HL-60 (cell line): ENCODE measurements at regions not wholly inside any gene's neighbourhood (a gene's known extent, or its start where the extent isn't known, plus 50 kb on each side); places are given as distances from the start of the nearest gene placed in this dataset.

Source experiments
- DNase-seq, 2 experiments: peaks; one replicate each; pipeline ENCODE4 v3.0.0-alpha.2; 2010 to 2020; ENCODE audit warnings: low read depth in 1 of 2, low spot score in 1 of 2
- H3K27ac ChIP-seq: fragments of 250-450 bp; sonication (Bioruptor Pico); replicated peaks from 2 replicates; pipeline ENCODE4 v1.5.1; 2020; ENCODE audit warnings: mild to moderate bottlenecking, moderate library complexity
- H3K27me3 ChIP-seq: fragments of 250-450 bp; sonication (Bioruptor Pico); 2 replicates; pipeline ENCODE4 v1.5.1; 2021; ENCODE audit warnings: mild to moderate bottlenecking, moderate library complexity; ENCODE audit not compliant: insufficient read depth, poor library complexity, severe bottlenecking
- H3K4me3 ChIP-seq: replicated peaks from 2 replicates; pipeline ENCODE4 v1.5.1; 2011; ENCODE audit warnings: mild to moderate bottlenecking, control low read depth, low read length; ENCODE audit not compliant: insufficient read depth
- CTCF ChIP-seq: IDR thresholded peaks from one replicate; pipeline ENCODE4 v1.5.1; 2011; ENCODE audit warnings: low read length, control low read depth, inconsistent platforms; ENCODE audit not compliant: insufficient read depth
- GABPA ChIP-seq: IDR thresholded peaks from 2 replicates; pipeline ENCODE4 v1.6.1; 2012; ENCODE audit warnings: low read depth
- POLR2AphosphoS5 ChIP-seq: IDR thresholded peaks from 2 replicates; pipeline ENCODE4 v1.6.1; 2012; ENCODE audit warnings: low read depth
- SPI1 ChIP-seq: IDR thresholded peaks from 2 replicates; pipeline ENCODE4 v1.6.1; 2012; ENCODE audit warnings: low read depth, mild to moderate bottlenecking, borderline replicate concordance
- TF ChIP-seq, protein P1 (sequence below): IDR thresholded peaks from 2 replicates; pipeline ENCODE4 v1.6.1; 2012; ENCODE audit warnings: low read depth; ENCODE audit not compliant: insufficient replicate concordance

DNA sequence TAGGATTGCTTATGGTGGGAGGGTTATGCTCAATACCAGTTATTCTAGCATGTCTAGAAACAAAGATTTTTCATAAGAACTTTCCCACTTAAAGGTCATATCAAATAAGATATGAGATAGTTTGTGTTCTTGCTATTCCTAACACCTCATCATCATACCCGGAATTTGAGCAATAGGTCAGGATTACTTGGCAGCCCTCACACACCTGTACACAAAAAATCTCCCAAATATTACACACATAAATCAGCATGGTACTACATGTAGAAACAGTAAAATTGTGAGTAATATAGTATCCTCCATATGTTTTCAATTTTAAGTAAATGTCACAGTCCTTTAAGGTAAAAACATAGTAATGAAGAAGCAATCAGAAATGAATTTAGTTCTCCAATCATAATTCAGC is 113.7 kb downstream of the SLC25A46 start:
- no peaks in the 10 kb centered on the region for H3K27me3 ChIP-seq
- H3K27ac ChIP-seq: no peak overlapping the region
- no peak overlapping the region for H3K4me3 ChIP-seq
- DNase-seq: no peak
- TF ChIP-seq GABPA: no peak
- no peak for TF ChIP-seq SPI1
- no peak for TF ChIP-seq POLR2AphosphoS5
- no peak for TF ChIP-seq CTCF
- TF ChIP-seq, protein P1, sequence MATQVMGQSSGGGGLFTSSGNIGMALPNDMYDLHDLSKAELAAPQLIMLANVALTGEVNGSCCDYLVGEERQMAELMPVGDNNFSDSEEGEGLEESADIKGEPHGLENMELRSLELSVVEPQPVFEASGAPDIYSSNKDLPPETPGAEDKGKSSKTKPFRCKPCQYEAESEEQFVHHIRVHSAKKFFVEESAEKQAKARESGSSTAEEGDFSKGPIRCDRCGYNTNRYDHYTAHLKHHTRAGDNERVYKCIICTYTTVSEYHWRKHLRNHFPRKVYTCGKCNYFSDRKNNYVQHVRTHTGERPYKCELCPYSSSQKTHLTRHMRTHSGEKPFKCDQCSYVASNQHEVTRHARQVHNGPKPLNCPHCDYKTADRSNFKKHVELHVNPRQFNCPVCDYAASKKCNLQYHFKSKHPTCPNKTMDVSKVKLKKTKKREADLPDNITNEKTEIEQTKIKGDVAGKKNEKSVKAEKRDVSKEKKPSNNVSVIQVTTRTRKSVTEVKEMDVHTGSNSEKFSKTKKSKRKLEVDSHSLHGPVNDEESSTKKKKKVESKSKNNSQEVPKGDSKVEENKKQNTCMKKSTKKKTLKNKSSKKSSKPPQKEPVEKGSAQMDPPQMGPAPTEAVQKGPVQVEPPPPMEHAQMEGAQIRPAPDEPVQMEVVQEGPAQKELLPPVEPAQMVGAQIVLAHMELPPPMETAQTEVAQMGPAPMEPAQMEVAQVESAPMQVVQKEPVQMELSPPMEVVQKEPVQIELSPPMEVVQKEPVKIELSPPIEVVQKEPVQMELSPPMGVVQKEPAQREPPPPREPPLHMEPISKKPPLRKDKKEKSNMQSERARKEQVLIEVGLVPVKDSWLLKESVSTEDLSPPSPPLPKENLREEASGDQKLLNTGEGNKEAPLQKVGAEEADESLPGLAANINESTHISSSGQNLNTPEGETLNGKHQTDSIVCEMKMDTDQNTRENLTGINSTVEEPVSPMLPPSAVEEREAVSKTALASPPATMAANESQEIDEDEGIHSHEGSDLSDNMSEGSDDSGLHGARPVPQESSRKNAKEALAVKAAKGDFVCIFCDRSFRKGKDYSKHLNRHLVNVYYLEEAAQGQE: no peak

- Histone ChIP-seq H3K4me3 (no peak overlapping the region), H3K27me3 (no peaks in the 10 kb centered on the region), H3K27ac (no peak overlapping the region)
- no peak for DNase-seq
- TF ChIP-seq POLR2AphosphoS5 (no peak), CTCF (no peak), SPI1 (no peak), GABPA (no peak)
- TF ChIP-seq, protein P1: no peak
Observed at GRCh38 chr5:110853267-110853666, 114.5 kb downstream of the SLC25A46 start.

DNA sequence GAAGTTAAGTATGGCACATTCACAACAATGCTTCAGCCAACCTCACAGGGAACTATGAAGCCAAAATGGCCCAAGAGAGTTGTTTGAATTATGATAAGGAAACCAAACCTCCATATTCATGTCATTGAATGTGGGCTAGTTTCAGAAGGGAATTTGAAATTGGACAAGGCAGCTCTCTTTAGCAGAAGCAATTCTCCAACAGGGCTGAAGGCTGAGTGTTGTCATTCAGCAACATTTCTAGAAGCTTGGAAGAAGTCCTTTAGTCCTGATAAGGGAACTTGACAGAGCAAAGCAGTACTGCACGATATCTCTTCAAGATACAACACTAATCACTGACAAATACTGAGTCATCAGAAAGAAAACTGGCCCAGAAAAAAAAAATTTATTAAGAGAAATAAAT is 115.4 kb downstream of the SLC25A46 start:
- TF ChIP-seq GABPA (no peak), CTCF (no peak)
- TF ChIP-seq, protein P1: no peak
- DNase-seq: no peak
- Histone ChIP-seq H3K4me3 (no peak overlapping the region), H3K27ac (no peak overlapping the region), H3K27me3 (no peaks in the 10 kb centered on the region)
